COR-L47 (cell line): ENCODE measurements at regions not wholly inside any gene's neighbourhood (a gene's known extent, or its start where the extent isn't known, plus 50 kb on each side); places are given as distances from the start of the nearest gene placed in this dataset.

ENCODE experiments used
- DNase-seq: peaks from one replicate; lab custom pipeline; 2025; lab: John Stamatoyannopoulos, UW

- DNase-seq: no peak
Measured at GRCh38 chr11:109862835-109863234, 230.4 kb upstream of the ZC3H12C start.

GRCh38 chr11:109864151-109864661, 229.0 kb upstream of the ZC3H12C start:
- DNase-seq: no peak

GRCh38 chr11:109864834-109865547, 228.2 kb upstream of the ZC3H12C start:
- DNase-seq: peak; percentile 18

GRCh38 chr11:109865548-109866186, 227.5 kb upstream of the ZC3H12C start:
- peak; percentile 41 for DNase-seq

- no peak for DNase-seq
Measured at GRCh38 chr11:109867784-109868183, 225.4 kb upstream of the ZC3H12C start.

- no peak for DNase-seq
Measured at GRCh38 chr11:109869536-109869935, 223.7 kb upstream of the ZC3H12C start.

- no peak for DNase-seq
Measured at GRCh38 chr11:109870297-109870696, 222.9 kb upstream of the ZC3H12C start.

GRCh38 chr11:109877043-109877442, 216.1 kb upstream of the ZC3H12C start:
- no peak for DNase-seq

GRCh38 chr11:109884501-109884900, 208.7 kb upstream of the ZC3H12C start:
- DNase-seq: no peak

GRCh38 chr11:109885006-109885405, 208.2 kb upstream of the ZC3H12C start:
- no peak for DNase-seq

GRCh38 chr11:109892321-109892794, 200.8 kb upstream of the ZC3H12C start:
- no peak for DNase-seq

- no peak for DNase-seq
Measured at GRCh38 chr11:109894242-109894641, 198.9 kb upstream of the ZC3H12C start.

- no peak for DNase-seq
Measured at GRCh38 chr11:109898592-109898991, 194.6 kb upstream of the ZC3H12C start.

GRCh38 chr11:109902764-109903433, 190.3 kb upstream of the ZC3H12C start:
- DNase-seq: no peak

GRCh38 chr11:109911488-109911887, 181.7 kb upstream of the ZC3H12C start:
- no peak for DNase-seq

- DNase-seq: no peak
Measured at GRCh38 chr11:109914038-109914437, 179.2 kb upstream of the ZC3H12C start.

- DNase-seq: no peak
Measured at GRCh38 chr11:109914809-109915653, 178.2 kb upstream of the ZC3H12C start.

GRCh38 chr11:109926941-109927340, 166.3 kb upstream of the ZC3H12C start:
- DNase-seq: no peak

GRCh38 chr11:109929308-109929707, 163.9 kb upstream of the ZC3H12C start:
- no peak for DNase-seq

GRCh38 chr11:109933126-109933525, 160.1 kb upstream of the ZC3H12C start:
- no peak for DNase-seq

- no peak for DNase-seq
Measured at GRCh38 chr11:109934151-109934550, 159.0 kb upstream of the ZC3H12C start.

GRCh38 chr11:109936661-109937180, 156.5 kb upstream of the ZC3H12C start:
- DNase-seq: no peak
